ENCODE measurements at regions not wholly inside any gene's neighbourhood (a gene's known extent, or its start where the extent isn't known, plus 50 kb on each side); places are given as distances from the start of the nearest gene placed in this dataset.

- Histone ChIP-seq H3K9ac (ENCODE audit: low read length) (no peak overlapping the region), H3K79me2 (ENCODE audit: low read length) (no peaks in the 10 kb centered on the region), H3K36me3 (replicated peaks; ENCODE audit: insufficient read depth, low read length) (no peaks in the 10 kb centered on the region), H3F3A (ENCODE audit: insufficient read depth, low read length) (no peaks in the 10 kb centered on the region), H3K4me1 (ENCODE audit: low read length) (no peaks in the 10 kb centered on the region), H3K4me3 (ENCODE audit: low read length) (no peak overlapping the region), H4K20me1 (ENCODE audit: insufficient read depth, low read length) (no peaks in the 10 kb centered on the region), H3K9me2 (replicated peaks; ENCODE audit: insufficient read depth, low read length) (no peaks in the 10 kb centered on the region), H2AFZ (ENCODE audit: low read length) (no peak overlapping the region), H3K27ac (ENCODE audit: low read length) (no peak overlapping the region), H3K27me3 (replicated peaks; ENCODE audit: insufficient read depth, low read length) (no peaks in the 10 kb centered on the region), H3K4me2 (ENCODE audit: low read depth, low read length) (no peak overlapping the region), H3K9me3 (replicated peaks; ENCODE audit: insufficient read depth, low read length) (no peaks in the 10 kb centered on the region)
- no peak for TF ChIP-seq EZH2phosphoT487 (IDR thresholded peaks at IDR 0.05; ENCODE audit: low read length)
- TF ChIP-seq EZH2 (optimal IDR thresholded peaks at IDR 0.05; ENCODE audit: low read depth, low read length): no peak
- DNase-seq: no peak
These were observed 85.7 kb upstream of the GPC6 start for GRCh38 chr13:93140912-93141311.

GRCh38 chr13:93144031-93144430 lies 82.6 kb upstream of the GPC6 start:
- Histone ChIP-seq H3K4me3 (ENCODE audit: low read length) (no peak overlapping the region), H3F3A (ENCODE audit: insufficient read depth, low read length) (no peaks in the 10 kb centered on the region), H3K4me2 (ENCODE audit: low read depth, low read length) (no peak overlapping the region), H3K79me2 (ENCODE audit: low read length) (no peaks in the 10 kb centered on the region), H3K27me3 (replicated peaks; ENCODE audit: insufficient read depth, low read length) (no peaks in the 10 kb centered on the region), H3K9me3 (replicated peaks; ENCODE audit: insufficient read depth, low read length) (no peaks in the 10 kb centered on the region), H3K9ac (ENCODE audit: low read length) (no peak overlapping the region), H3K36me3 (replicated peaks; ENCODE audit: insufficient read depth, low read length) (no peaks in the 10 kb centered on the region), H2AFZ (ENCODE audit: low read length) (no peak overlapping the region), H3K4me1 (ENCODE audit: low read length) (no peaks in the 10 kb centered on the region), H4K20me1 (ENCODE audit: insufficient read depth, low read length) (no peaks in the 10 kb centered on the region), H3K27ac (ENCODE audit: low read length) (no peak overlapping the region), H3K9me2 (replicated peaks; ENCODE audit: insufficient read depth, low read length) (no peaks in the 10 kb centered on the region)
- no peak for DNase-seq
- TF ChIP-seq CTCF (IDR thresholded peaks at IDR 0.05; ENCODE audit: low read length) (no peak), EZH2 (optimal IDR thresholded peaks at IDR 0.05; ENCODE audit: low read depth, low read length) (no peak), EZH2phosphoT487 (IDR thresholded peaks at IDR 0.05; ENCODE audit: low read length) (no peak)

GRCh38 chr13:93145199-93145598 lies 81.4 kb upstream of the GPC6 start:
- Histone ChIP-seq H3K27ac (ENCODE audit: low read length) (no peak overlapping the region), H3K4me2 (ENCODE audit: low read depth, low read length) (no peak overlapping the region), H2AFZ (ENCODE audit: low read length) (no peak overlapping the region), H4K20me1 (ENCODE audit: insufficient read depth, low read length) (no peaks in the 10 kb centered on the region), H3K4me3 (ENCODE audit: low read length) (no peak overlapping the region), H3K9ac (ENCODE audit: low read length) (no peak overlapping the region), H3F3A (ENCODE audit: insufficient read depth, low read length) (no peaks in the 10 kb centered on the region), H3K79me2 (ENCODE audit: low read length) (no peaks in the 10 kb centered on the region), H3K9me3 (replicated peaks; ENCODE audit: insufficient read depth, low read length) (no peaks in the 10 kb centered on the region), H3K4me1 (ENCODE audit: low read length) (no peaks in the 10 kb centered on the region), H3K36me3 (replicated peaks; ENCODE audit: insufficient read depth, low read length) (no peaks in the 10 kb centered on the region), H3K9me2 (replicated peaks; ENCODE audit: insufficient read depth, low read length) (no peaks in the 10 kb centered on the region), H3K27me3 (replicated peaks; ENCODE audit: insufficient read depth, low read length) (no peaks in the 10 kb centered on the region)
- TF ChIP-seq EZH2 (optimal IDR thresholded peaks at IDR 0.05; ENCODE audit: low read depth, low read length): no peak
- TF ChIP-seq EZH2phosphoT487 (IDR thresholded peaks at IDR 0.05; ENCODE audit: low read length): no peak
- TF ChIP-seq CTCF (IDR thresholded peaks at IDR 0.05; ENCODE audit: low read length): no peak
- DNase-seq: no peak

DNA sequence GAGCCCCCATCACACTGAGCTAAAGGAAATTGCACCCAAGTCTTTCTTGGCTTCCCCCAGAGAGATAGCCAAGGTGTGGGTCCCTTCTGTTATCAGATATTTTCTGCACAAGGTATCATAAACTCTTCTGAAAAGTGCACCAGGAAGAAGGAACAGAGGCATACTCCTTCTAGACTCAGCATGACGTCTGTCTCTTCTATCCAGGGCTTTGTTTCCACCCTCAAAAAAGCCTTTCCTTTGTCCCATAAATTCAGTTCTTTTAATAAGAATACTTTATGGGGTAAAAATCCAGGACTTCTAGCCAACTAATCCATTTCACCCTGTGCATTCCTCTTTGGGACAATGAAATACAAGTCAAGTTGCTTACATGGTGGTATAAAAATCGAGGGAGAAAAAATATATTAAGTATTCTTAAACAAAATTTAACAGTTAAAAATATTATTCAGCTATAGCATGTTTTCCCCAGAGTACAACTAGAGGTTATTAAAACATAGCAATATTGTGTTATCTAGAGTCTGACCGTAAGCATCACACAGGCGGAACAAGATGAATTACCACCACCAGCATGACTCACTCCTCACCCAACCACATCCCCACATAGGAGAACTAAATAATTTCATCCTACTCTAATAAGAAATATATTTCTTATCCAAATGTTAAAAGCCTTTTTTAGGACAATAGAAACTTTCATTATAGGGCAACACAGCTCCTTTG lies 79.9 kb upstream of the GPC6 start:
- H3K9ac ChIP-seq (ENCODE audit: low read length): no peak overlapping the region
- H3K27ac ChIP-seq (ENCODE audit: low read length): no peak overlapping the region
- H3F3A ChIP-seq (ENCODE audit: insufficient read depth, low read length): no peaks in the 10 kb centered on the region
- DNase-seq: no peak
- H2AFZ ChIP-seq (ENCODE audit: low read length): no peak overlapping the region
- no peaks in the 10 kb centered on the region for H3K27me3 ChIP-seq (replicated peaks; ENCODE audit: insufficient read depth, low read length)
- no peaks in the 10 kb centered on the region for H3K36me3 ChIP-seq (replicated peaks; ENCODE audit: insufficient read depth, low read length)
- no peaks in the 10 kb centered on the region for H3K79me2 ChIP-seq (ENCODE audit: low read length)
- no peaks in the 10 kb centered on the region for H4K20me1 ChIP-seq (ENCODE audit: insufficient read depth, low read length)
- H3K4me2 ChIP-seq (ENCODE audit: low read depth, low read length): no peak overlapping the region
- H3K9me3 ChIP-seq (replicated peaks; ENCODE audit: insufficient read depth, low read length): no peaks in the 10 kb centered on the region
- H3K4me1 ChIP-seq (ENCODE audit: low read length): no peaks in the 10 kb centered on the region
- H3K4me3 ChIP-seq (ENCODE audit: low read length): no peak overlapping the region
- TF ChIP-seq EZH2phosphoT487 (IDR thresholded peaks at IDR 0.05; ENCODE audit: low read length): no peak
- no peak for TF ChIP-seq EZH2 (optimal IDR thresholded peaks at IDR 0.05; ENCODE audit: low read depth, low read length)
- no peak for TF ChIP-seq CTCF (IDR thresholded peaks at IDR 0.05; ENCODE audit: low read length)
- H3K9me2 ChIP-seq (replicated peaks; ENCODE audit: insufficient read depth, low read length): no peaks in the 10 kb centered on the region
